Keratinocyte (primary cell): ENCODE measurements at regions not wholly inside any gene's neighbourhood (a gene's known extent, or its start where the extent isn't known, plus 50 kb on each side); places are given as distances from the start of the nearest gene placed in this dataset.

Experiments used
- DNase-seq: peaks from one replicate; pipeline ENCODE4 v3.0.0-alpha.2; 2011; ENCODE audit warnings: low read depth, missing footprints, low spot score
- FAIRE-seq: peaks from 2 replicates; lab custom pipeline; 2011; peaks lifted over from hg19 to GRCh38; lab: Jason Lieb, UNC
- H2AFZ ChIP-seq: 2 replicates; pipeline ENCODE4 v1.6.0; 2012; ENCODE audit warnings: low read length, control low read depth, inconsistent platforms; ENCODE audit not compliant: control insufficient read depth
- H3K27ac ChIP-seq: 2 replicates; pipeline ENCODE4 v1.5.1; 2011; ENCODE audit warnings: low read length; ENCODE audit not compliant: control insufficient read depth, insufficient read depth
- H3K27me3 ChIP-seq: 3 replicates; pipeline ENCODE4 v1.6.0; 2011; ENCODE audit warnings: low read length; ENCODE audit not compliant: control insufficient read depth, insufficient read depth; ENCODE audit errors: extremely low read depth
- H3K36me3 ChIP-seq, 2 experiments: 2 replicates in 1 of 2; 3 replicates in 1 of 2; pipeline ENCODE4 v1.5.1; 2011; ENCODE audit warnings: low read length in 2 of 2, mild to moderate bottlenecking in 1 of 2; ENCODE audit not compliant: control insufficient read depth in 2 of 2, insufficient read depth in 2 of 2; ENCODE audit errors: extremely low read depth in 1 of 2
- H3K4me1 ChIP-seq: 3 replicates; pipeline ENCODE4 v1.5.1; 2011; ENCODE audit warnings: low read length; ENCODE audit not compliant: control insufficient read depth, insufficient read depth; ENCODE audit errors: extremely low read depth
- H3K4me2 ChIP-seq: 3 replicates; pipeline ENCODE4 v1.6.0; 2011; ENCODE audit warnings: low read depth, low read length; ENCODE audit not compliant: control insufficient read depth, insufficient read depth; ENCODE audit errors: extremely low read depth
- H3K4me3 ChIP-seq, 3 experiments: fragments of 200-600 bp in 1 of 3; sonication (generic) in 1 of 3; 2 replicates in 2 of 3; 3 replicates in 1 of 3; pipeline ENCODE4 v1.5.1; 2011 to 2016; ENCODE audit warnings: low read length in 3 of 3, mild to moderate bottlenecking in 3 of 3, control low read depth in 2 of 3, inconsistent platforms in 1 of 3, low read depth in 1 of 3, mixed read lengths in 1 of 3, mixed run types in 1 of 3, moderate library complexity in 1 of 3; ENCODE audit not compliant: control insufficient read depth in 2 of 3, insufficient read depth in 2 of 3; ENCODE audit errors: extremely low read depth in 1 of 3
- H3K79me2 ChIP-seq: 2 replicates; pipeline ENCODE4 v1.6.0; 2012; ENCODE audit warnings: low read length; ENCODE audit not compliant: control insufficient read depth, insufficient read depth
- H3K9ac ChIP-seq: 3 replicates; pipeline ENCODE4 v1.6.0; 2011; ENCODE audit warnings: low read length; ENCODE audit not compliant: control insufficient read depth, insufficient read depth; ENCODE audit errors: extremely low read depth
- H3K9me1 ChIP-seq: 3 replicates; pipeline ENCODE4 v1.6.0; 2011; ENCODE audit warnings: low read length; ENCODE audit not compliant: control insufficient read depth, insufficient read depth; ENCODE audit errors: extremely low read depth
- H3K9me3 ChIP-seq: 2 replicates; pipeline ENCODE4 v1.5.1; 2012; ENCODE audit warnings: low read depth, low read length; ENCODE audit not compliant: control insufficient read depth
- H4K20me1 ChIP-seq: 3 replicates; pipeline ENCODE4 v1.6.0; 2011; ENCODE audit warnings: low read length; ENCODE audit not compliant: control insufficient read depth, insufficient read depth; ENCODE audit errors: extremely low read depth
- EZH2 ChIP-seq: IDR thresholded peaks from one replicate; pipeline ENCODE4 v1.6.1; 2012; ENCODE audit warnings: inconsistent platforms, mild to moderate bottlenecking, low read length, moderate library complexity
- dilution Hi-C: fragments of 300-500 bp; cut with MboI; formaldehyde crosslinking; loops from one replicate; pipeline ENCODE4 v1.7.0; 2020; ENCODE audit warnings: low sequenced_read_pairs; ENCODE audit not compliant: extremely low pct_ligation_motif_present
- TF ChIP-seq, protein P1 (sequence below), 3 experiments: IDR thresholded peaks in 1 of 3; conservative IDR thresholded peaks in 1 of 3; optimal IDR thresholded peaks in 1 of 3; 2 replicates in 2 of 3; 3 replicates in 1 of 3; pipeline versions ENCODE3 to v1.5.1; 2011; ENCODE audit warnings: low read length in 3 of 3, mild to moderate bottlenecking in 3 of 3, moderate library complexity in 2 of 3, control low read depth in 1 of 3, inconsistent platforms in 1 of 3; ENCODE audit not compliant: insufficient read depth in 2 of 3; ENCODE audit errors: extremely low read depth in 1 of 3

DNA sequence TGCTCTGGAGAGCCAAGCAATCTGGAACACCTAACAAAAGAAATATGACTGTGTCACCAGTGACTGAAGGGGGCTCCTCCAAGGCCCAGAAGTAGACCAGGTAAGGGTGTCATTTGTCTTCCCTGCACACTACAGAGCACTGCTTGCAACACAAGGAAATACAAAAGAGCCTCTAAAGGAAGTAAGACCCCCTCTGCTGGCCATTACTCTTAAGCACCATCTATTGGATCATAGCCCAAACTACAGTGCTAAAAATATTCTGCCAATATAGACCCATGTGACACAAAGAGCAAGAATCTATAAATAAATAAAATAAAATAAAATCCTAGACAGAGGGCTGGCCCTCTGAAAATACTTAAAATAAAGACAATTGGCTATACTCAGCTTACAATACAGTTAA, 528.7 kb downstream of the TMA16 start:
- H3K9me3 ChIP-seq, result no peaks in the 10 kb centered on the region
- DNase-seq (no peak), FAIRE-seq (no peak)
- H3K4me3 ChIP-seq, result no peak overlapping the region
- no peaks in the 10 kb centered on the region for H3K79me2 ChIP-seq
- no peaks in the 10 kb centered on the region for H3K4me1 ChIP-seq
- no peak overlapping the region for H3K9ac ChIP-seq
- dilution Hi-C loops, result no loop called here
- H3K36me3 ChIP-seq, result no peaks in the 10 kb centered on the region
- no peaks in the 10 kb centered on the region for H4K20me1 ChIP-seq
- H3K4me2 ChIP-seq, result no peak overlapping the region
- no peaks in the 10 kb centered on the region for H3K27me3 ChIP-seq
- TF ChIP-seq, protein P1, sequence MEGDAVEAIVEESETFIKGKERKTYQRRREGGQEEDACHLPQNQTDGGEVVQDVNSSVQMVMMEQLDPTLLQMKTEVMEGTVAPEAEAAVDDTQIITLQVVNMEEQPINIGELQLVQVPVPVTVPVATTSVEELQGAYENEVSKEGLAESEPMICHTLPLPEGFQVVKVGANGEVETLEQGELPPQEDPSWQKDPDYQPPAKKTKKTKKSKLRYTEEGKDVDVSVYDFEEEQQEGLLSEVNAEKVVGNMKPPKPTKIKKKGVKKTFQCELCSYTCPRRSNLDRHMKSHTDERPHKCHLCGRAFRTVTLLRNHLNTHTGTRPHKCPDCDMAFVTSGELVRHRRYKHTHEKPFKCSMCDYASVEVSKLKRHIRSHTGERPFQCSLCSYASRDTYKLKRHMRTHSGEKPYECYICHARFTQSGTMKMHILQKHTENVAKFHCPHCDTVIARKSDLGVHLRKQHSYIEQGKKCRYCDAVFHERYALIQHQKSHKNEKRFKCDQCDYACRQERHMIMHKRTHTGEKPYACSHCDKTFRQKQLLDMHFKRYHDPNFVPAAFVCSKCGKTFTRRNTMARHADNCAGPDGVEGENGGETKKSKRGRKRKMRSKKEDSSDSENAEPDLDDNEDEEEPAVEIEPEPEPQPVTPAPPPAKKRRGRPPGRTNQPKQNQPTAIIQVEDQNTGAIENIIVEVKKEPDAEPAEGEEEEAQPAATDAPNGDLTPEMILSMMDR (optimal IDR thresholded peaks at IDR 0.05 in 1 of 3, IDR thresholded peaks at IDR 0.05 in 1 of 3, conservative IDR thresholded peaks at IDR 0.05 in 1 of 3; ENCODE audit: extremely low read depth in 1 of 3, insufficient read depth in 2 of 3, low read length in 3 of 3), result no peak
- TF ChIP-seq EZH2, result no peak
- H3K9me1 ChIP-seq, result no peaks in the 10 kb centered on the region
- H2AFZ ChIP-seq, result no peak overlapping the region
- no peak overlapping the region for H3K27ac ChIP-seq

DNA sequence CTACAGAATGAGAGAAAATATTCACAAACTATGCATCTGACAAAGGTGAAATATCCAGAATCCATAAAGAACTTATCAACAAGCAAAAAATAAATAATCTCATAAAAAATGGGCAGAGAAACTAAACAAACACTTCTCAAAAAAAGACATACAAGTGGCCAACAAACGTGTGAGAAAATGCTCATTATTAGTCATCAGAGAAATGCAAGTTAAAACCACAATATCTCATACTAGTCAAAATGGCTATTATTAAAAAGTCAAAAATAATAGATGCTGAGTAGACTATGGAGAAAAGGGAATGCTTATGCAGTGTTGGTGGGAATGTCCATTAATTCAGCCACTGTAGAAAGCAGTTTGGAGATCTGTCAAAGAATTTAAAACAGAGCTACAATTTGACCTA, 533.3 kb downstream of the TMA16 start:
- FAIRE-seq, result no peak
- H3K79me2 ChIP-seq, result no peaks in the 10 kb centered on the region
- H3K9me1 ChIP-seq, result no peaks in the 10 kb centered on the region
- no peaks in the 10 kb centered on the region for H3K36me3 ChIP-seq
- H3K4me3 ChIP-seq, result no peak overlapping the region
- H4K20me1 ChIP-seq, result no peaks in the 10 kb centered on the region
- TF ChIP-seq, protein P1 (optimal IDR thresholded peaks at IDR 0.05 in 1 of 3, IDR thresholded peaks at IDR 0.05 in 1 of 3, conservative IDR thresholded peaks at IDR 0.05 in 1 of 3; ENCODE audit: extremely low read depth in 1 of 3, insufficient read depth in 2 of 3, low read length in 3 of 3), result no peak
- no peak for TF ChIP-seq EZH2
- H3K9me3 ChIP-seq, result no peaks in the 10 kb centered on the region
- H3K4me1 ChIP-seq, result no peaks in the 10 kb centered on the region
- no peak overlapping the region for H3K4me2 ChIP-seq
- H3K27me3 ChIP-seq, result no peaks in the 10 kb centered on the region
- H3K27ac ChIP-seq, result no peak overlapping the region
- no peak overlapping the region for H2AFZ ChIP-seq
- dilution Hi-C loops, result no loop called here
- DNase-seq, result no peak
- H3K9ac ChIP-seq, result no peak overlapping the region
